Bone marrow (tissue), 2 donors: ENCODE measurements at regions not wholly inside any gene's neighbourhood (a gene's known extent, or its start where the extent isn't known, plus 50 kb on each side); places are given as distances from the start of the nearest gene placed in this dataset.
"Not testable (repeated sequence)": the region's sequence is repeated elsewhere in the genome, so short reads cannot be mapped to it uniquely, and the experiment has no call there.

Experiments used
- DNase-seq, 2 donors: peaks; one replicate each; lab custom pipeline; 2025; lab: John Stamatoyannopoulos, UW

GRCh38 chr3:27556887-27557286 is 72.7 kb upstream of the SLC4A7 start:
- no peak for DNase-seq

GRCh38 chr3:27554706-27555105 is 70.5 kb upstream of the SLC4A7 start:
- DNase-seq, result no peak

GRCh38 chr3:27553886-27554540 is 69.8 kb upstream of the SLC4A7 start:
- DNase-seq, result no peak

GRCh38 chr3:27552708-27553107 is 68.5 kb upstream of the SLC4A7 start:
- not testable (repeated sequence) for DNase-seq

- not testable (repeated sequence) for DNase-seq
Observed at GRCh38 chr3:27551413-27551812, 67.2 kb upstream of the SLC4A7 start.

- DNase-seq, result no peak
Observed at GRCh38 chr3:27545061-27545460, 60.9 kb upstream of the SLC4A7 start.

GRCh38 chr3:27544372-27544865 is 60.2 kb upstream of the SLC4A7 start:
- DNase-seq, result no peak

- no peak for DNase-seq
Observed at GRCh38 chr3:27542476-27542875, 58.3 kb upstream of the SLC4A7 start.

- DNase-seq, result no peak
Observed at GRCh38 chr3:27540231-27540630, 56.0 kb upstream of the SLC4A7 start.

- no peak for DNase-seq
Observed at GRCh38 chr3:27536491-27536890, 52.3 kb upstream of the SLC4A7 start.

GRCh38 chr3:27535809-27536392 is 51.7 kb upstream of the SLC4A7 start:
- no peak for DNase-seq

- DNase-seq, result peak; percentile 2 to 12
Observed at GRCh38 chr3:27533718-27534573, 49.8 kb upstream of the SLC4A7 start.
